Loucy (cell line): ENCODE measurements at regions not wholly inside any gene's neighbourhood (a gene's known extent, or its start where the extent isn't known, plus 50 kb on each side); places are given as distances from the start of the nearest gene placed in this dataset.

Experiments used
- EZH2phosphoT487 ChIP-seq: fragments of 200-600 bp; IDR thresholded peaks from 2 replicates; pipeline ENCODE4 v1.6.1; 2018; ENCODE audit warnings: antibody characterized with exemption, mild to moderate bottlenecking, moderate library complexity, borderline replicate concordance
- TF ChIP-seq, protein P1 (sequence below): fragments of 200-600 bp; sonication (generic); conservative IDR thresholded peaks from 2 replicates; pipeline ENCODE4 v1.5.1; 2014; ENCODE audit warnings: mild to moderate bottlenecking, antibody characterized with exemption, low read length

DNA sequence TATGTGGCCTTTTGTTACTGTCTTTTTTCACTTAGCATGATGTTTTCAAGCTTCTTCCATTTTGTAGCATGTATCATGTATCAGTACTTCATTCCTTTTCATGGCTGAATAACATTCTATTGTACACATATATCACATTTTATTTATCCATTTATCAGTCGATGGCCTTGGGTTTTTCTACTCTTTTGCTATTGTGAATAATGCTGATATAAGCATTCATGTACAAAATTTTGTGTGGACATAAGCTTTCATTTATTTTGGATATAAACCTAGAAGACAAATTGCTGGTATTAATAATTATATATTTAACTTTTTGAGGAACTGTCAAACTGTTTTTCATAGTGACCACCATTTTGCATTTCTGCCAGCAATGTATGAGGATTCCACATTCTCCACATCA lies 201.1 kb downstream of the ACTR3 start:
- TF ChIP-seq, protein P1, sequence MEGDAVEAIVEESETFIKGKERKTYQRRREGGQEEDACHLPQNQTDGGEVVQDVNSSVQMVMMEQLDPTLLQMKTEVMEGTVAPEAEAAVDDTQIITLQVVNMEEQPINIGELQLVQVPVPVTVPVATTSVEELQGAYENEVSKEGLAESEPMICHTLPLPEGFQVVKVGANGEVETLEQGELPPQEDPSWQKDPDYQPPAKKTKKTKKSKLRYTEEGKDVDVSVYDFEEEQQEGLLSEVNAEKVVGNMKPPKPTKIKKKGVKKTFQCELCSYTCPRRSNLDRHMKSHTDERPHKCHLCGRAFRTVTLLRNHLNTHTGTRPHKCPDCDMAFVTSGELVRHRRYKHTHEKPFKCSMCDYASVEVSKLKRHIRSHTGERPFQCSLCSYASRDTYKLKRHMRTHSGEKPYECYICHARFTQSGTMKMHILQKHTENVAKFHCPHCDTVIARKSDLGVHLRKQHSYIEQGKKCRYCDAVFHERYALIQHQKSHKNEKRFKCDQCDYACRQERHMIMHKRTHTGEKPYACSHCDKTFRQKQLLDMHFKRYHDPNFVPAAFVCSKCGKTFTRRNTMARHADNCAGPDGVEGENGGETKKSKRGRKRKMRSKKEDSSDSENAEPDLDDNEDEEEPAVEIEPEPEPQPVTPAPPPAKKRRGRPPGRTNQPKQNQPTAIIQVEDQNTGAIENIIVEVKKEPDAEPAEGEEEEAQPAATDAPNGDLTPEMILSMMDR = no peak
- TF ChIP-seq EZH2phosphoT487 = no peak
